HCEC 1CT (cell line): ENCODE measurements at regions not wholly inside any gene's neighbourhood (a gene's known extent, or its start where the extent isn't known, plus 50 kb on each side); places are given as distances from the start of the nearest gene placed in this dataset.

Source experiments
- DNase-seq: peaks from one replicate; pipeline ENCODE4 v3.0.0-alpha.2; 2017

DNA sequence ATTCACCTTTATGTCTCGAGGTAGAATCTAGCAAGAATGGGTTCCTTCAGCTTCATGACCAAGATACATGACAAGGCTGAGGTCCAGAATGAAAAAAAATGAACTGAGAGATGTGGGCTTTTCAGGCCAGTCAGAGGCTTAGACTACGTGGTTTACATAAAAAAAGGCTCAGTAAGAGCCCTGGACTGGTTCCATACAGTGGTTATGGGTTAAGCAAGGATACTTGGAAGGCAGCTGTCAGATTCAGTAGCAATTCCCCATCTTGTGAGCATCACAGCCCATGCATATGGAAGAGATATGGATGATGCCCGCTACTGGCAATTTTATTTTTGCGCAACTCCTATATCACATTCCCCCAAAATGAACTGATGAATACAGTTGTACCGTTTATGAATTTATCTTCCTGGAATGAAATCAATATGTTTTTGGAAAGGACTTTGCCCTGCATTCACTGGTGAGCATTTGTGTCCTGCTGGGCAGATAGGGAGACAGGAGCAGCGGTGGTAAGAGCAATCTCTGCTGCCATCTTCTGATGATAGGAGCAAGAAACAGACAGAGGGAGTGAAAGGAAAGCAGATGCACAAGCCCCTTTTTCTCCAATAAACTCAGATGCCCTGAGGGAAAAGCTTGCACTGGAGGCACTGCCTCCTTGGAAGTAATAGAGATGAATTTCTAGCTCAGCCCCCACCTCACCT lies 280.4 kb downstream of the GALC start:
- DNase-seq, result no peak

DNA sequence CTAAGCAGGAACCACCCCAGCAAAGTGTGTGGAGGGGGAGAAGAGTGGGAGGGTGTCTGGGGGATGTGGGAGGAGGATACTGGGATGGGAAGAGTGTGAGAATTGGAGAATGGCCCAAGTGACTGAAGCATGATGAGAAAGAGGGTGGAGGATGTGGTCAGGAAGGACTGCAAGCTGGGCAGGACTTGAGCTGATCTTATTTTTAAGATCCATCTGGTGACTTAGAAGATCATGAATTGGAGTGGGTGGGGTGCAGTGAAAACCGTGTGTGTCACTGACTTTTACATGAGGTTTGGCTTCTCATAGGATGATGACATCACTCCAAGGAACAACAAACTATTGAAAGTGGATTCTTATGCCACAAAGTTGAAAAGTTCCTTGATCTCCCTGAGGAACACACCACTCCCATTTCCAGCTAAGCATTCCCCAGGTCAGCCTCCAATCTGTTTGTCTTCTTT lies 287.5 kb downstream of the GALC start:
- DNase-seq, result no peak

DNA sequence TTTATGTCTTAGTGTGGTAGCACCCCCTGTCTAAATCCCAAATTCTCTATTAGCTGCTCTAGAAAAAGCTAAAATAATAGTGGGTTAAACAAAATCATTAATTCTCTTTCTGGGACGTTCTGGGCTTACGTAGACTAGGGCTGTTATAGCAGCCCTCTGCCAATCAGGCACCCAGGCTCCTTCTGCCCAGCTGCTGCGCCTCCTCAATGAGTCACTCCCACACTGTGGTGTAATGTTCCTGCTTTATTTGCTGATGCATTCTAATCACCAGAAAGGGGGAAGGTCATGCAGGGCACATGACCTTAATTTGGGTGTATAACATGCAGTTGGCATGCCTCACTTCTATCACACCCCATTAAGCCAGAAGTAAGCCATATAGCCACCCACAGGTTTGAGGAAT lies 294.5 kb downstream of the GALC start:
- no peak for DNase-seq

DNA sequence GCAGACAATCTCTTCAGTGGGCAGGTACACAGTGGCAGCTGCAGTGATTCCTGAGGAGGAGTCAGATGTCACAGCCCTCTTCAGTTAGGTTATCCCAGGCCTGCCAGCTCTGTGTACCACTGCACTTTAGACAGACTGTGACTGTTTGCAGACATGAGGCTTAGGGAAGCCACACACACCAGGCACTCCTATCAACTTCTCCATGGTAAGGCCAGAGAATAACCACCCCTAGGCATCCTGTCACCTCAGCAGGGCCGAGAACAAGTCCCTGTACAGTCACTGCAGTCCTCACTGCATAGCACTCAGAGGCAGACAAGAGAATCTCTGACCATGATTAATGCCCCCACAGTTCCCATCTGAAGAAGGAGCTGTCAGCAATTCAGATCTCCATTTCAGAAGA lies 296.5 kb downstream of the GALC start:
- DNase-seq, result no peak

DNA sequence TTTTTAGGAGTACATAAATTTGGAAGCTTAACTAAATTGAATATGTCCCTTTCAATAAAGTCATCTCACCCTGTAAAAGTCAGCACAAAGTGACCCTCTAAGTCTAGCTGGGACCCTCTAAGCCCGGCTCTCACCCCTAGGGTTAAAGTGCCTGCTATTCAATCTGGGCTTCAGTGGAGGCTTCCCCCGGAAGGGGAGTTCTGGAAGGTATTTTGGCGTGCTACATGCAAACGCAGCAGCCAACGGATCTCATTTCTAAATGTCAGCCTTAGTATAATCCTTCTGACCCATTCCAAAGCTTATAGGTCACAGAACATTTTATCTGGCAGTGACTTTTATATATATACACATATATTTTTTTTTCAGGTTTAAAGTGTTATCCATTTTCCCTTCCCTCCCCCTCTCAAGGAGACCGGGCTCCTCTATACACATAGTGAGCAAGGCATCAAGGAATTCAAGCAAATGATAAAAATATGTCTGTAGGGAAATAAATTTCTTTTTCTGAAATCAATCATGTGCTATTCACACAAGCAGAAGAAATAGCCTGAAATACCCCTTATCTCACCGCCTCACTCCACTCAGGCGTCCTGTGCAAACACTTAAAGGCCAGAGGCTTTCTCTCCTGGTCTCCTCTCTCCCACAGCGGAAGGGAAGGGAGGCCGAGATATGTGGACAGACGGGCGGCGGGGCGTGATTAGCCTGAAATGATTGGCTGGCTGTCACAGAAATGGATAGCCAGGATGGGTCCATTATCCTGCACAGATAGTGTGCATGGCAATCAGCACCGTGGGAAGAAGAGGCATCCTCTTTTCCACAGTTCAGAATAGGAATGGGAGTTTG lies 301.7 kb downstream of the GALC start:
- no peak for DNase-seq

DNA sequence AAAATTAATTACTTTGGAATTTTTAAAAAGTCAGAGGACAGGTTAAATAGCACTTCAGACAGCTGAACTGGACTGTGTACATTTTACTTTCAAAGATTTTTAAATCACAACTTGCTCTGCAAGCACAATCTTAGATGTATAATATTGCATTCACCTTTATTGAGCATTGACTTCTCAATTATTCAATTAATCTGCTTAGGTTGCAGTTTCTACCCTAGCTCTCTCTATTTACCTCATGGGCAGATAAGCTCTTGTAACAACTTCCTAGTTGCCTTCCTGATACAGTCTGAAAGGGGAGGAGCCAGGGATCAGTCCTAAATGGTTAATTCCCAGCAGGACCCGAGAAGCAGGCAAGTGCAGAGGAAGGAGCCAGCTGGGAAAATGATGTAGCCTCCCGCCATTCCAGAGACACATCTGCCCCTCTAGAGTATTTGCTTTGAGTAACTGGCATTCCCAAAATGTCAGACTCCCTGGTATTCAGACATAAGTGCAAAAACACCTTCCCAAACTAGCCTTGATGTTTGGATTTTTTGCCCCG lies 302.8 kb downstream of the GALC start:
- no peak for DNase-seq

DNA sequence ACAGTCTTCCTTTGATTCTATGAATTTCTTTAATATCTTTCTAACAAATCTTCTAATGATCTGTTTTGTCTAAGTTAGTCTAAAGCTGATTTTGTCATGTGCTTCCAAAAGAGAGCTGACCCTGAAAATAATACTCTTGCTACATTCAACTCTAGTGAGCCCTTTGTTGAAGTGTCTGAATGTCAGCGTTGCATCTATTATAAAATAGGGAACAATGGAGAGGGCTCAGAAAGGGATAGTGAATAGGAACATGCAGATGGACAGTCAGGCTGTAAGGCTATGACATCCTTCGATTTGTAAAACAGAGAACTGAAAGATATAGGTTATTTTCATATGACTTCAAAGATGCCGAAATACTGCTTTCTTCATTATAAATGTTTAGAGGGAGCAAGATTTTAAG lies 304.5 kb downstream of the GALC start:
- DNase-seq, result no peak

DNA sequence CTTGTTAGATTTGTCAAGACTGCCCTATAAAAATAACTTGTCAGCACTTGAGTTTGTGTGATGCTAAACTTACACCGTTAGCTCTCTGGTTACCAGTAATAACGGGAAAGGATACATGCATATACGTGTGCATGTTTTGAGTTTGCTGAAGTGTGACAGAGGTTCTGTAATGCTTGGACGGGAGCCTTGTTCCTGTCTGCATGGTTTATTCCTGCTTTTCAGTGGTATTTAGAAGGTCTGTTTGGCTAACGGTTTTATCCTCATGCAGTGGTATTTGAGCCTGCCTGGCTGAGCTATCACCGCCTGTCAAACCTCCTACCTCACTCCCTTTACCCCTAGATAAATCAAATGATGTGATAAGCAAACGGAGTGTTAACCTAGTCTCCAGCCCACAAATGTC lies 305.6 kb downstream of the GALC start:
- no peak for DNase-seq

DNA sequence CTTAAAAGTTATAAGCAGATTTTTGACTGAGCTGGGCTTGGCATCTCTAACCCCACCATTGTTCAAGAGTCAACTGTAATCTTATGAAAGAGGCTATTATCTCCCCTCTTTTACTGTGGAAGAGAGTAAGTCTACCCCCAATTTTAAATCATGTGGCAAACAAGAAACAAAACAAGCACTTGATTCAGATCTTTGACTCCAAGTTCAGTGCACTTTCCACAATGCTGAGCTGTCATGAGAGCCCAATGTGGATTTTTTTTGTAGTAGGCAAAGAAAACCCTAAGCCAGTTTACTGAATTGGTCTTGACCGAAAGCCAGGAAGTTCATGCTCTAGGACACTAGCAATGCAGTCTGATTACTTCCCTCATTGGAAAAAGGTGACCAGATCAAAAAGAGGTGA lies 306.2 kb downstream of the GALC start:
- DNase-seq, result no peak

DNA sequence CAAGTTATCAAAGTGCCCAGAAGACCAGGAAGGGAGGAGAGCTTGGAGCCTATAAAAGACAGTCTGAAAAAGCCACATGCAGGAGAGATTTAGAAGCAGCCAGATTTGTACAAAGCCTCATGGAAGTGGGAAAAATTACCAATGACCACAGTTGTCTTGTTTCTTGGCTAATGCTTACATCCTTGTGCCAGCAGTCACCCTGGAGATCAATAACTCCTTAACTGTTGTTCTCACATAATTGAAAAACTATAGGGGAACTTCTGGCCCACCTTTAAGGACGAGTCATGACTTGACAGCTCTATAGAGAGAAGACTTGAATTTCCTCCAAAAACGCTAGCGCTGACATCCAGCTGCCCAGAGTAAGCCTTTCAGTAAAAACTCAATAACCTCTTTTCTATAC lies 313.1 kb downstream of the GALC start:
- no peak for DNase-seq

DNA sequence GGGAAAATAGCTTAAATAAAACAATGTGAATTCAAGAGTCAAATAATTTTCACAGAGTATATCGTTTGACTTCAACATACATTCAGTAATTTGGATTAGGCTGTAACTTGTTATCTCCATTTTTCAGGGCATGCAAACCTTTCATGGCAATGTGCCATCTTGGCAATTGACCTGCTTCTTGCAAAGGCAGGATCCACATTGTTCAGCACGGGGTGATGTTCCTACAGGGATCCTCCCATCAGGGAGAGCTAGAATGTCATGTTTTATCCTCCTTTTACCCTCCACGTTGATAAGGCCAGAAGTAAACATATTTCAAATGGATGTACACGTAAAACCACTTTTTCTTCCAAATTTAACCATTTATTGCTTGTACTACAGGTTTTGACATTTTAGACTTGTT lies 314.4 kb downstream of the GALC start:
- DNase-seq, result no peak

DNA sequence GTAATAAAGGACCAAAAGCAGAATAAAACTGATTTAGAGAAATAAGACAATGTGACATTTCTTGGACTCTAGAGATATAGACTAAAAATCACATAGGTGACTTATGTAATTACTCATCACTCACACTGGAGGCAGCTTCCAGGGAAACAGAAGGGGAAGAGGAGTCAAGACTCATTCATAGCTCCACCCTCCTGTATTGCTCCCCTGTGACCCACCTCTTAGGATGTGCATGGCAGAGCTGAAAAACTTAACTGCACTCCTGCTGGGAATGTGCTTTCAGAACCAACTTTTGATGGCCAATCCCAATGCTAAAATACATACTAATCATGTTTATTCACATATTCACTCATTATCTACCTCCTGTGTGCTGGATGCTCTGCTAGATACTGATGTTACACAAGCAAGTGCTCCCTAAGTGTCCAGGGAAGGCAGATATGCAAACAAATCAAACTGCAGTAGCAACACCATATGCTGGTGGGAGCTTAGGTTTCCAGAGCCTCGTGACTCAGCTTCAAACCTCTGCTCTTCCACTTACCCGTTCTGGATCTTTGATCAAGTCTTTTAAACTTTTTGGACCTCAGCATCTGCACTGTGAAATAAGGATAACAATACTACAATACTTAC lies 316.1 kb downstream of the GALC start:
- no peak for DNase-seq

DNA sequence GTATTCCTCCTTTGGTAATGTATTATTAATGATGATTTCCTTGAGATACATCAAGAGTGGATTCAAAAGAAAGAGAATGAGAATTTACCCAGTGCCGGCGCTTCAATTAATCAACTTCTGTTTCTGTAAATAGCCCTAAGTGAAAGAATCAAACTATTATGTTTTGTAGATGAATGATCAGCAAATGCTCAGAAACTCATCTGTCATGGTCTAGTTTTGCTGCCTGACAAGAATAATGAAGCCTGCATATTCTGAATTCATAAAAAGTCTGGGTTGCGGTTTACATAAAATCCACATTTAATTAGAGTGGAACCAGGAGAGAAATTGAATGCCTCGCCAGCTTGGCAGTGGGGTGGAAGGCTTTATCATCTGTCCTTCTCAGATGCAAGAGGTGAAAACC lies 325.3 kb downstream of the GALC start:
- DNase-seq, result no peak

DNA sequence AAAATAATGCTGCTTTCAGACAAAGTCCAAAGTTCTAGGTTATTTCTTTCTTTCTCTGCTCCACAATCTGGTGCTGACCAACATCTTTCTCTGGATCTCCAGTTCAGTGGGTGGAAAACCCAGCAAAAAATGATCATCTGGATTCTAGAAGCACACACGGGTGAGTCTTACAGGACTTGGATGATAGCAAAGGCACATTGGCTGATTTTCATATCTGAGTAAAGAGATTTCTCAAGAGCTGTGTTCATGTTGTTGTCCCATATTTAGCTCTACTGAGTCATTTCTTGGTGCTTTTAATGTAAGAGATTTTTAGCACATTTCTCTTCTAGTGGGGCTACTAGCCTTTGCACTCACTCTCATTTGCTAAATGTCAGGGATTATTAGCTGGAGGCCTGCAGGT lies 336.7 kb downstream of the GALC start:
- no peak for DNase-seq

DNA sequence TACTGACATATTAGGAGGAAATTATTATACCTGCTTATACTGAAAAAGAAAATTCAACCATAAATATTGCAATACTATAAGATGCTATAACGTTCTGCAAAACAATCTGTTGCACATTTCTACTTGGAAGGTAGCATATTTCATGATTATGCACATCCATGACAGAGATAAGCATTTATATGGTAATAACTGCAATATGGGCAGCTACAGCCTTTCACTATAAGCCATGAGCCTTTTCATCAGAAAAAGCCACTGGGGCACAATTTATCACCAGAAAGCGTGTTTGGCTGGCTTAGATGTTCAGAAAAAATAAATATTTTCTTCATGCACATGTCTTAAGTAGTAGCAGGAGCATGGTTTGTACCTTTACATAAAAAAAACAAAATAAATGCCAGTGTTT lies 340.7 kb downstream of the GALC start:
- DNase-seq, result no peak

DNA sequence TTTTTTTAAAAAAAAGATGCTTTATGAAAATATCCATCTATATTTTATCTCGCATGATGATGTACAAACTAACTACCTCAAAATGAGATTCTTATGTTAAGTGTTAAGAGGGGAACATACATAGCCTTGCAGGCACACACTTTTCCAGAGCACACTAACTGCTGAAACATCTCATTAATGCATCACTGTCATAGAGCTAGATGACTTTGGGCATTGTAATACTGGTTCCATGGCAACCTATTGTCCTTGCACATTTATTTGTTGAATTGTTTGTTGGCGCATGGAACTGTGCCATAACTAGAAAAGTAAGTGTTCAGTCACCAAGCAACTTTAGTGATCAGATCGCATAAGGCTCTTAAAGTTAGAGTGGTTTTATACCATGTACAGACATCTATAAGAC lies 348.3 kb downstream of the GALC start:
- DNase-seq, result no peak

DNA sequence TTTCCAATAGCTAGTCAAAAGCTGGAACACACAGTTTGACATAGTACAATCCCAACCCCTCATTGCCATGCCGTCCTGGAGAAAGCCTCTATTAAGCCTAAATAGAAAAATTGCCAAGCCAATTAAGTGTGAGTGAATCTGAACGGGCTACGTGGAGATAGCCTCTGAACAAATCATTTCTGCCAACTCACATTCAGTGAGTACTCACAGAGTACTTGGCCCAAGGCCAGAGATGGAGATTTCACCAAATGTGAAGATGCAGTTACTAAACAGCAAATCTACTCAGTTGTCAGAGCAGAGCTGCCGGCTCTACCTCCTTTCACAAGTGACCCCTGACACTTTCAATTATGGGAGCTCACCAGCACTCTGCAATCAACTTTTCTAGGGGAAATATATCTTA lies 350.0 kb downstream of the GALC start:
- no peak for DNase-seq

DNA sequence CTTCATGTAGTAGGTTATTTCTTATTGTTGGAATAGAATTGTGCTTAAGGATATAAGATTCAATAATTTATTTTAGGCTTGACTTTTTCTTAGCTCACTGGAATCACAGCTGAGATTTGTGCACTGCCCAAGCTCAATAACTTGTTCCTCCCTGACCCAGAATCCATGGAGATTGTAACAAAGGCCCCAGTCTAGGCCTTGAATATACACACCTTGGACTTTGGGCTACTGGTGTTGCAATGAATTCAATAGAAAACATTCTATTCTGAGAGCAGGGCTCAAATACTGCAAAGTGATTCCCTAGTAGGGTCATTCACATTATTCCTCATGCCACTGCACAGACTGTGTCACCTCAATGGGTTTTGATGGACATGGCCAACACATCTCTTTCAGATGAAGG lies 352.4 kb downstream of the GALC start:
- DNase-seq, result no peak

DNA sequence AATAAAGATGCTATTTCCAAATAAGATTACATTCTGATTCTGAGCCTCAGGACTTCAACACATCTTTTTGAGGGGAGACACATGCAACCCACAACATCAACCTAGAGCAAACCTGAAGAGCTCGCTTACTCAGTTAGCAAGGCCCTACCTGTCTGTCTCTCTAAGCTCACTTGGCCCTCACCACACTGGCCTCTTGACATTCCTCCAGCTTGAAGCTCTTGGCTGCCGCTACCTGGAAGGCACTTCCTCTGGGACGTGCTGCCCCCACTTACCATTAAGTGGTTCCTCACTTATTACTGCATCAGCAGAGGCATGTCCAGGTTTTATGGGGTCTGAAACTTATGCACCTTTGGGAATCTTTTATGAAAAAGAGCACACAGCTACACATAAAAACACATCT lies 354.8 kb downstream of the GALC start:
- no peak for DNase-seq

DNA sequence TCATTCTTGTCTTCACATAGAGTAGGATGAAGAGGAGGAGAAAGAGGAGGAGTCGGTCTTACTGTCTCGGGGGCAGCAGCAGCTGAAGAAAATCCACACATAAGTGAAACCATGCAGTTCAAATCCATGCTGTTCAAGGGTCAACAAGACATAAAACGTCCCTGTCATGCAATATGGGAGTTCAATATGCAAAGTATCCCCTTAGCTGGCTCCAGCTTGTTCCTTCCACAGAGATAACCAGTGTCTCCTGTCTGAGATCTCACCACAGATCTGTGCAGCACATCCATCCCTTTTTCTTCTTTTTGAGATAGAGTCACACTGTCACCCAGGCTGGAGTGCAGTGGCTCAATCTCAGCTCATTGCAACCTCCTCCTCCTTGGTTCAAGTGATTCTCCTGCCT lies 357.5 kb downstream of the GALC start:
- DNase-seq, result no peak

DNA sequence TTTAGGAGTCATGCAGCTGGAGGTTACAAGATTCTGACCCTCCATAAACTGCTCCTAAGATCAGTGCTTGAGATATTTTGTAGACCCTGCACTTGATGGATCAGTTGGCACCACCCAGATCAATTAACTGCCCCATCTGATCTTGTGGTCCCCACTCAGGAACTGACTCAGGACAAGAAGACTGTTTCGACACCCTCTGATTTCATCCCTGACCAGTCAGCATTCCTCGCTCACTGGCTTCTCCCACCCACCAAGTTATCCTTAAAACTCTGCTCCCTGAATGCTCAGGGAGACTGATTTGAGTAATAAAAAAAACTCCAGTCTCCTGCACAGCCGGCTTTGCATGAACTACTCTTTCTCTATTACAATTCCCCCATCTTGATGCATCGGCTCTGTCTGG lies 360.2 kb downstream of the GALC start:
- no peak for DNase-seq

DNA sequence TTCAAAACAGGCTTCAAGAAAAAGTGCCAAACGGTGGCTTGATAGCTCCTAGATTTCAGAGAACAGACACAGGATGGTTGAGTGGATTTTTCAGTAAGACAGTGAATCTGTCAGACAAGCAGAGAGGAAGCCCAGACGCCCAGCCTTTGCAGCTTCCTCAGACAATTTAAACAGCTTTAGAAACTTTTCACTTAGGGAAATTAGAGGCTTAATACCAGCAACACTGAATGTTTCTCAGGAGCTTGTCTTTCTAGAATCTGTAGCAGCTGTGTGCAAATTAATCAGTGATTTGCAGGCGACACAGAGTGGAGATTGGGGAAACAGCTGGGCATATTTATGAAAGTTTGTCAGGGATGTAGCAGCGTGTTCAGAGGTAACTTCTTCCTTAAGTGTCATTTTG lies 362.1 kb downstream of the GALC start:
- DNase-seq, result no peak

DNA sequence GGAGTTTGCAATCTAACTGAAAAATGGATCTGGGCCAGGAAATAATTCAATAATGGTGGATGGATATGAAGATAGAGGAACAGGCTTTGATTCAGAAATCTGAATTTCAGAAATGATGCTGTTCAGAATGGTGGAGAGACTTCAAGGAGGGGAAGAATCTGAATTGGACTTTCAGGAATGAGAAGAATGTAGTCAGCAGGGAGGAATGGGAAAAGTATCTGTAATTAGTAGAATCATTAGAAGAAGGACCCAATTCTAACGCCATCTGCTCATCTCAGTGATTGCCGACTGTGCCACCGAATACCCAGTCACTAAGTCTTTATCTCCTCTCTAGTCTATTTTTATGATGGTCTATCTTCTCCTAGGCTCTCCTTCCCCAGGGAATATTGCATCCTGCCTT lies 363.2 kb downstream of the GALC start:
- DNase-seq, result no peak

DNA sequence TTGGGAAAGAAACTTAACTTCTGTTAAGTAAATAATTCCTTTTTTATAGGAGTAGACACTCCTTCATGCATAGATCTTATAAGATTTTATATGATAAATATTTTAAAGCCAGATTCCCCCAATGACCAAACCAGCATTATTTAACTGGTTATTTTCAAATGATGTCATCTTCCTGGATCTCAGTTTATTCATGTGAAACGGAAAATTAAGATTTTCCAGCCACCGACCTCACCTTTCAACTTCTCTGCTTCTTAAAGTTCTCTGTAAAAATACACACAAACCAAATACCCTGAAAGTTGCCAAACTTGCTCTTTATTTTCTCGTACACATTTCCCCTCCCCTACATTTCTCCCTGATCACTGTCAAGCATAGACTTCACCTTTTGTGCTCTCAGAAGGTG lies 364.2 kb downstream of the GALC start:
- DNase-seq, result no peak
